HG03571 (cell line): ENCODE measurements at regions not wholly inside any gene's neighbourhood (a gene's known extent, or its start where the extent isn't known, plus 50 kb on each side); places are given as distances from the start of the nearest gene placed in this dataset.
"Not testable (repeated sequence)": the region's sequence is repeated elsewhere in the genome, so short reads cannot be mapped to it uniquely, and the experiment has no call there.

Experiments used
- ATAC-seq: cut with Tn5 transposase; IDR thresholded peaks from one replicate; pipeline ENCODE4 v1.9.1; 2021; ENCODE audit not compliant: unreplicated experiment

GRCh38 chr10:11691319-11691755 lies 50.8 kb upstream of the ECHDC3 start:
- no peak for ATAC-seq

- ATAC-seq: no peak
These were observed 52.0 kb upstream of the ECHDC3 start for GRCh38 chr10:11689945-11690736.

- not testable (repeated sequence) for ATAC-seq
These were observed 53.8 kb upstream of the ECHDC3 start for GRCh38 chr10:11688448-11688795.

DNA sequence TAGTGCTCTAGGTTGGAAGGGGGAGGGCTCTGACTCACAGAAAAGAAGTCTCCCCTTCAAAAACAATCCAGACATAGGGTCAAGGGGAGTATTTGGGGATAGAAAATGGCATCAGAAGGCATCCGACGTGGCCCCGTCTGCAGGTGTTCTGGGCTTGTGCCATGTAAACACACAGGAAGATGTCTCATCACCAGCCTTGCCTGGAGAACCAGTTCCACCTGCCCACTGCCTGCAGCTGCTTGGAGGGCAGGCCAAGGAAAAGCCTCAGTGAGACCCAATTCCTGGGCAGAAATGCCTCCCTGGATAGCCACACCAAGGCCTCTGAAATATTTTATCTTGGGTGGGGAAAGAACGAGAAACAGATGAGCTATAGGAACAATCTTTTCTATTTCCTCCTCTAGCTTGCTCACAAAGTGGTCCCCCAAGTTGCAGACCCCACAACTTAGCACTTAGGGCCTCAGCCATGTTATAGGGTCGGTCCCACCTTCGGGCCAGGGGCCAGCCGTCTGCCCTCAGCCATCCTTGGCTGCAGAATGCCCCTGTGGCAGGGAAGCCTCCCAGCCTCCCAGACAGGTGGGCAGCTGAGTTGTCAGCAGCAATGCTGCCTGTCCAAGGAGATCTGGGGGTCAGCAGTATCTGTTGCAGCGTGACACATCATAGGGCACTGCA lies 54.3 kb upstream of the ECHDC3 start:
- no peak for ATAC-seq

DNA sequence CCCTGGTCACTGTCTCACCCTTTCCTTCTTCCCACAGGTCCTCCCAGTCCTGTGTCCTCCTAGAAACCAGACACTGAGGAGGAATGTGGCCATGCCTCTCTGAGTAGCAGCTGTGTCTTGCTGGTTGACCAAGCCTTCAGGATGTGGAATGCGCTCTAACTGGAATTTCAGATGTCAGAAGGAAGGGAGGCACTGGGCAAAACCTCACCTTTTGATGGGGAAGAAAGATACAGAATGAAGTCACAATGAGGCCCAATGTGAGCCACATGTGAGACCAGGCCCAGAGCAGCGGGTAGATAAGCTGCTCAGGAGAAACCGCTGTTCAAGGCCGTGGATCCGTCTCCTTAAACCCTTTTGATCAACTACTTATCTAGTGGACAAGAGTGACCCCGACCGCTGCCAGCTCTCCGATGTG lies 54.8 kb upstream of the ECHDC3 start:
- no peak for ATAC-seq

GRCh38 chr10:11685787-11686218 lies 56.4 kb upstream of the ECHDC3 start:
- ATAC-seq: no peak

DNA sequence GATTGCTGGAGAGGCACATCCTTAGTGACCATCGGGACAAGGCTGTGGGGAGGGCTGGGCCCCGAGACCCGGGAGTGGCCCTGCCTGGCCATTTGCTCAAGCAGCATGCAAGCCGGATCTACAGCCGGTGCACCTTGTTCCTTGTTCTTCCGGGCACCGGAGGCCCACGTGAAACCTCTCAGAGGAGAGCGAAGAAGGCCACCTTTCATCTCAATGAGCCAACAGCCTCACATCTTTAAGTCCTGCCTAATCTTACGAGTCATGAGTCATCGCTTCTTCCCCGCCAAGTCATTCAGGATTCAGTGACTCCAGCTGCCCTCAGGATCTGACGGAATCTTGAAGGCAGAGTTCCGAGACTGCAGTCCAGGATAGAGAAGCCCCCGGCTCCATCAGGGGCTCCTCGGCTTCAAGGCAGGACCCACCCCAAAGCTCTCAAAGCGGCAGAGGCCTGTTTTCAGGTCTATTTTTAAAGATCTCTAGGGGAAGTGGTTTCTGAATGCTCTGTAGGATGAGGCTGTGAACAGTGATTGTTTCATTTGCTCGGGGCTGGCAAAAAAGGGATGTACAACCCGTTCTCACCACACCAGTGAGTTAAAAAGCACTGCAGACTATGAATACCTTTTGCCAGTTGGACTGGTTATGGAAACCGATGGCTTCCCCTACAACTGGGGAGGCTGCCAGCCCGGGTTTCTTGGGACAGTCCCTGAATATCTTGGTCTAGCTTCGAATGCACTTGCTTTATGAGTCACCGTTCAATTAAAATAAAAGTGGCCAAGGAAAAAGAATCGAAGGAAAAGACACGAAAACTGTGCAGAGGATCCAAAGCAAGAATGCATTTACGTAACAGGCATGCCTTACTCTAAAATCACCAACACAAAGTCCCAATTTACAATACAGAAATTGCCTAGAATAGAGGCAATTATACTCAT lies 57.2 kb upstream of the ECHDC3 start:
- peak; percentile 68 for ATAC-seq

GRCh38 chr10:11684341-11684716 lies 57.9 kb upstream of the ECHDC3 start:
- ATAC-seq: peak; percentile 7

- ATAC-seq: no peak
These were observed 58.5 kb upstream of the ECHDC3 start for GRCh38 chr10:11683529-11684320.

DNA sequence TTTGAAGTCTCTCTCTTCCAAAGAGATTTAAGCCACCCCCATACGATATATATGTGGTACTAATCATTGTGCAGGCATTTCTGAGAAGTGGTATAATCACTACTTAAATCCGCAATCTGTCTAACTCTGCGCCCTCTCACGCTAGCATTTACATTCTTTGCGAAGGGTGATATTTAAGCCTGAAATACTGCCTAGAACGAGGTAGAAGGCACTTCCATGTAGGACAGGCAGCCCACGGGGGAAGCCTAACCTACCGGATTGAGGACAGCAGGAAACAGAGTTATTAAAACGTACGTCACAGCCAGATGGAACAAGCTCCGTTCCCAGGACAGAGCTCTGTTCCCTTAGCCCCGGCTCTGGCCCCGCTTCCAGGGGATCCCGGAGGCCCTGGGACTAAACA lies 59.3 kb upstream of the ECHDC3 start:
- ATAC-seq: no peak

GRCh38 chr10:11682267-11682683 lies 59.9 kb upstream of the ECHDC3 start:
- ATAC-seq: no peak

DNA sequence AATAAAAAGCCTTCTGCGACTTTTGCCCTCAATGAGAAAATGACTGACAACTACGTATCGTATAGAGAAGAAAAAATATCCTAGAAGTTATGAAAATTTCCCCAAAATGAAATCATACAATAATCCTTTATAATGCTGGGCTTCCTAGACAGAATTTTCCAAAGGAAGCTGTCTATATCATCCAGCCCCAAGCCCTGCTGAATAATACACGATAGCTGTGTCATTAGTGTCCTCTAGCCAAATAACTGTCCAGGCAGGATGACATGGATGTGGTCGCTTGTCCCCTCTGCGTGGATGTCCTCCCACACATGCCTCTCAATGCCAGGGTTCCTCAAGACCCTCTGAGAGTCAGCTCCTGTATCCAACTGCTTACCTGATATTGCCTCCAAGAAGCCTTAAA lies 61.7 kb upstream of the ECHDC3 start:
- ATAC-seq: no peak

DNA sequence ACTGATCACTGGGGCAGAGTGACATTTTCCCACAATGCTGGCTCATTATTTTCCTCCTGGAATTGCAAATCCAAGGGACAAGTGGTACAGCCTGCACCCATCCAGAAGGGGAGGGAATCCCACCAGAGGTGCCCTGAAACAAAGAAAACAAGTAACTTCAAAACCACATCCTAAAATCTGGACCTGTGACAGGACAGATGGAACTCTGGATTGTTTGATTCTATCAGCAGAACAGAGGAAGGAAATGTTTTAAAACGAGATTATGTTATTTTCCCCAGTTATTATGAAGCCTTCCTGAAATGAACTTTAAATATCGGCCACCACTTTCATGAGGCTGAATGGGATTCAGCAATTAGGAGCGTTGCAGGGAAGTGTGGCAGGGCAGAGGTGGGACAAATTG lies 62.2 kb upstream of the ECHDC3 start:
- ATAC-seq: no peak

DNA sequence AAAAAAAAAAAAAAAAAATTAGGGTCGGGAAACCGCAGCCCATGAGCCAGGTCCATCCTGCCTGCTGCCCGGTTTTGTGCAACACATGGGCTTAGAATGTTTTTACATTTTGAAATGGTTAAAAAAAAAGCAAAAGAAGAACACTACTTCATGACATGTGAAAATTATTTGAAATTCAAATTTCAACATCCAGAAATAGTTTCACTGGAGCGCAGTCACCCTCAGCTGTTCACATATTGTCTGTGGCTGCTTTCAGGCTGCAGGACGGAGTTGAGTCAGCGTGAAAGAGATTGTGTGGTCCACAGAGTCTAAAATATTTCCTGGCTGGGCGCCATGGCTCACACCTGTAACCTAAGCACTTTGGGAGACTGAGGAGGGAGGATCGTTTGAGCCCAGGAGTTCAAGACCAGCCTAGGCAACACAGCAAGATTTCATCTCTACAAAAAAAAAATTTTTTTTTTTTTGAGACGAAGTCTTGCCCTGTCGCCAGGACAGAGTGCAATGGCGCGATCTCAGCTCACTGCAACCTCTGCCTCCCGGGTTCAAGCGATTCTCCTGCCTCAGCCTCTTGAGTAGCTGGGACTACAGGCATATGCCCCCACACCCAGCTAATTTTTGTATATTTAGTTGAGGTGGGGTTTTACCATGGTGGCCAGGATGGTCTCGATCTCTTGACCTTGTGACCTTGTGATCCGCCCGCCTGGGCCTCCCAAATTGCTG lies 63.9 kb upstream of the ECHDC3 start:
- ATAC-seq: peak; percentile 82

DNA sequence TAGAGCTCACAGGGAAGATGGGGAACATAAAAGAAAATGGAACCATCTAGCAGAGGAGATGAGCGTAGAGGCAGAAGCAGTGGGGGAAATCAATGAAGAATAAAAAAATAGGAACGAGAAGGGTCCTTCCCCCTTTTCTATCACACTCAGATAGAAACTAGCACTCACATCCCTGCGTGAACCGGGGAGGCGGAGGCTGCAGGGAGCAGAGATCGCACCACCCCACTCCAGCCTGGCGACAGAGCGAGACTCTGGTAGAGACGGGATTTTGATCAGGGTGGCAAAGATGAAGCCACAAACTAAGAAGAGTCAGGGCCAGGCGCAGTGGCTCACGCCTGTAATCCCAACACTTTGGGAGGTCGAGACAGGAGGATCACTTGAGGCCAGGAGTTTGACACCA lies 64.7 kb upstream of the ECHDC3 start:
- ATAC-seq: no peak

- no peak for ATAC-seq
These were observed 62.2 kb upstream of the USP6NL start for GRCh38 chr10:11673346-11674280.

GRCh38 chr10:11672836-11673235 lies 61.4 kb upstream of the USP6NL start:
- no peak for ATAC-seq

DNA sequence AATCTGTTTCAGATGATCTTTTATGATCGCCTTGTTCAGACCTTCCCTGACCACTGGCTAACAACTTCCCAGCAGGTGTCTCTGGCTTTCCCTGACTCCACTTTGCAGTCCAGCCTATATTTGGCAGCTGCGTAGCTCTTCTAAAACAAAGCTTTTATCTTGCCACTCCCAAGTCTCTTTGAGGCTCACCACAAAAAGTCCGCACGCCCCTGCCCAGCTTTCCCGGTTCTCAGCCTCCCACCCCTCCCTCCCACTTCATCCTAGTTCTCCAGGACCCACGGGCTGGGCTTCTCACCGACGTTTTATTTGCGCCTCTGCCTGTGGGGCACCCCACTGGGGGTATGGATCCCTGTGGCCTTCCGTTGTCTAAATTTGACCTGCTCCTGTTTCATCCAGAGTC lies 58.9 kb upstream of the USP6NL start:
- no peak for ATAC-seq
